PC-3 (cell line): ENCODE measurements at regions not wholly inside any gene's neighbourhood (a gene's known extent, or its start where the extent isn't known, plus 50 kb on each side); places are given as distances from the start of the nearest gene placed in this dataset.

ENCODE experiments used
- ATAC-seq: fragments of 200-7000 bp; cut with Tn5 transposase; 2 replicates; pipeline ENCODE4 v1.9.1; 2020; ENCODE audit warnings: mild to moderate bottlenecking, moderate library complexity
- BruUV-seq: library from RNA; stranded (reverse); fragments of 400-500 nt; replicated peaks from 2 replicates; lab custom pipeline; 2021; lab: Mats Ljungman, UMichigan
- CTCF ChIA-PET: fragments of 300-600 bp; sonication (Branson Sonifier 250); formaldehyde crosslinking; loops from one replicate; lab custom pipeline; 2022; ENCODE audit warnings: antibody characterized with exemption; lab: Charles Lee
- POLR2A ChIA-PET: fragments of 300-600 bp; sonication (Branson Sonifier 250); formaldehyde crosslinking; loops from one replicate; lab custom pipeline; 2022; ENCODE audit warnings: antibody characterized with exemption; ENCODE audit not compliant: unreplicated experiment; lab: Charles Lee
- DNase-seq: peaks from one replicate; pipeline ENCODE4 v3.0.0-alpha.2; 2015
- H2AFZ ChIP-seq: fragments of 300-600 bp; sonication (generic); 2 replicates; pipeline ENCODE4 v1.6.0; 2016; ENCODE audit warnings: antibody characterized with exemption, low read length
- H3F3A ChIP-seq: fragments of 300-600 bp; sonication (generic); one replicate; pipeline ENCODE4 v1.6.0; 2017; ENCODE audit warnings: antibody characterized with exemption, low read length, control low read depth, mild to moderate bottlenecking; ENCODE audit not compliant: unreplicated experiment
- H3K27ac ChIP-seq: fragments of 300-600 bp; sonication (generic); 2 replicates; pipeline ENCODE4 v1.5.1; 2016; ENCODE audit warnings: mild to moderate bottlenecking, low read length
- H3K27me3 ChIP-seq: fragments of 300-600 bp; sonication (generic); 2 replicates; pipeline ENCODE4 v1.6.1; 2016; ENCODE audit warnings: low read length, mixed read lengths
- H3K36me3 ChIP-seq: fragments of 300-600 bp; sonication (generic); 2 replicates; pipeline ENCODE4 v1.6.1; 2016; ENCODE audit warnings: low read depth, mixed run types, low read length, mixed read lengths
- H3K4me1 ChIP-seq: fragments of 300-600 bp; sonication (generic); 2 replicates; pipeline ENCODE4 v1.5.1; 2016; ENCODE audit warnings: low read length; ENCODE audit not compliant: insufficient read depth
- H3K4me2 ChIP-seq: fragments of 300-600 bp; sonication (generic); 2 replicates; pipeline ENCODE4 v1.6.0; 2016; ENCODE audit warnings: low read length
- H3K4me3 ChIP-seq: fragments of 300-600 bp; sonication (generic); 2 replicates; pipeline ENCODE4 v1.5.1; 2016; ENCODE audit warnings: mild to moderate bottlenecking, low read length, mixed read lengths
- H3K79me2 ChIP-seq: fragments of 300-600 bp; sonication (generic); 2 replicates; pipeline ENCODE4 v1.6.1; 2017; ENCODE audit warnings: low read length, mixed read lengths
- H3K9ac ChIP-seq: fragments of 300-600 bp; sonication (generic); 2 replicates; pipeline ENCODE4 v1.6.0; 2016; ENCODE audit warnings: mild to moderate bottlenecking, low read length
- H3K9me2 ChIP-seq: fragments of 300-600 bp; sonication (generic); replicated peaks from 2 replicates; pipeline ENCODE4 v1.6.1; 2016; ENCODE audit warnings: mixed run types, low read length, mixed read lengths
- H3K9me3 ChIP-seq: fragments of 300-600 bp; sonication (generic); 2 replicates; pipeline ENCODE4 v1.6.1; 2016; ENCODE audit warnings: low read length, mixed read lengths
- H4K20me1 ChIP-seq: fragments of 300-600 bp; sonication (generic); 2 replicates; pipeline ENCODE4 v1.6.1; 2016; ENCODE audit warnings: low read length, mixed read lengths
- EZH2 ChIP-seq: fragments of 300-600 bp; sonication (generic); IDR thresholded peaks from one replicate; pipeline ENCODE4 v1.6.1; 2017; ENCODE audit warnings: antibody characterized with exemption, mild to moderate bottlenecking, low read length; ENCODE audit not compliant: unreplicated experiment
- EZH2phosphoT487 ChIP-seq: fragments of 300-600 bp; sonication (generic); IDR thresholded peaks from 2 replicates; pipeline ENCODE4 v1.6.1; 2018; ENCODE audit warnings: mild to moderate bottlenecking, antibody characterized with exemption, low read length, borderline replicate concordance
- intact Hi-C: fragments of 100-400 bp; cut with micrococcal nuclease; formaldehyde crosslinking; loops from 2 replicates; pipeline ENCODE4 v1.9.0; 2023
- TF ChIP-seq, protein P1 (sequence below): fragments of 300-600 bp; sonication (generic); conservative IDR thresholded peaks from 2 replicates; pipeline ENCODE4 v1.5.1; 2017; ENCODE audit warnings: antibody characterized with exemption, low read depth, mild to moderate bottlenecking, low read length

DNA sequence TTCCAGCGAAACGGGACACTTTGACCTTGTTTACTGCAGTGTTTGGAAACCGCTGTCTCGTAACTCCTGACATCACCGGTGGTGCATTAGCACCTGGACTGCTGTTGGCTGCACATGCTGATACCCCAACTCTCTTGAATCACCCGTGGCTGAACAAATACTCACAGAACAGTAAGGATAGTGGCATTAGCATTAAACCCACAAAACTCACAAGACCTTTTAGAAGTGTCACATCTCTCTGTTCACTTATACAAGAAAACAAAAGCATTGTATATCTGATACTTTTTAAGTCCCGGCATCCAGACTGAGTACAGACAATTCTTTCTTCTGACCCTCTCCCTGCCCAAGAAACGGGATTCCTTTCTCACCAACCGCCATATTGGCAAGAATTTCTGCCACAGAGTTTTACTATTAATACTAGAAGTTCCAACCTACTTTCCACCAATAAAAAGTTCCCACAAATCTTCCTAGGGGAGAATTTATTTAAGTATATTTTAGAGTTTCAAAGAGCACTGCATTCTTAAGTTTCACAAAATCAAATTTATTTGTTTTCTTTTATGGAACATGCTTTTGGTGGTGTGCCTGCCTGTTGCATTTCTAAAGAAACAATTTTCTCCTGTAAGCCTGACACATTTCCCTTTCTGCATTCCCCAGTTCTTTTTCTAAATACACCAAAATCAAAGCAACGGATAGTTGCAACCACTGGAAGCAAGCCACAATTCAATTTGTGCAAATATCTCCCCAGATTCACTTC, 208.4 kb upstream of the KLF14 start:
- intact Hi-C loops, result no loop called here
- no peak for TF ChIP-seq EZH2phosphoT487
- no peak for TF ChIP-seq EZH2
- TF ChIP-seq, protein P1, sequence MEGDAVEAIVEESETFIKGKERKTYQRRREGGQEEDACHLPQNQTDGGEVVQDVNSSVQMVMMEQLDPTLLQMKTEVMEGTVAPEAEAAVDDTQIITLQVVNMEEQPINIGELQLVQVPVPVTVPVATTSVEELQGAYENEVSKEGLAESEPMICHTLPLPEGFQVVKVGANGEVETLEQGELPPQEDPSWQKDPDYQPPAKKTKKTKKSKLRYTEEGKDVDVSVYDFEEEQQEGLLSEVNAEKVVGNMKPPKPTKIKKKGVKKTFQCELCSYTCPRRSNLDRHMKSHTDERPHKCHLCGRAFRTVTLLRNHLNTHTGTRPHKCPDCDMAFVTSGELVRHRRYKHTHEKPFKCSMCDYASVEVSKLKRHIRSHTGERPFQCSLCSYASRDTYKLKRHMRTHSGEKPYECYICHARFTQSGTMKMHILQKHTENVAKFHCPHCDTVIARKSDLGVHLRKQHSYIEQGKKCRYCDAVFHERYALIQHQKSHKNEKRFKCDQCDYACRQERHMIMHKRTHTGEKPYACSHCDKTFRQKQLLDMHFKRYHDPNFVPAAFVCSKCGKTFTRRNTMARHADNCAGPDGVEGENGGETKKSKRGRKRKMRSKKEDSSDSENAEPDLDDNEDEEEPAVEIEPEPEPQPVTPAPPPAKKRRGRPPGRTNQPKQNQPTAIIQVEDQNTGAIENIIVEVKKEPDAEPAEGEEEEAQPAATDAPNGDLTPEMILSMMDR, result no peak
- H3K4me1 ChIP-seq, result peaks cover 65% of the 10 kb centered on the region

DNA sequence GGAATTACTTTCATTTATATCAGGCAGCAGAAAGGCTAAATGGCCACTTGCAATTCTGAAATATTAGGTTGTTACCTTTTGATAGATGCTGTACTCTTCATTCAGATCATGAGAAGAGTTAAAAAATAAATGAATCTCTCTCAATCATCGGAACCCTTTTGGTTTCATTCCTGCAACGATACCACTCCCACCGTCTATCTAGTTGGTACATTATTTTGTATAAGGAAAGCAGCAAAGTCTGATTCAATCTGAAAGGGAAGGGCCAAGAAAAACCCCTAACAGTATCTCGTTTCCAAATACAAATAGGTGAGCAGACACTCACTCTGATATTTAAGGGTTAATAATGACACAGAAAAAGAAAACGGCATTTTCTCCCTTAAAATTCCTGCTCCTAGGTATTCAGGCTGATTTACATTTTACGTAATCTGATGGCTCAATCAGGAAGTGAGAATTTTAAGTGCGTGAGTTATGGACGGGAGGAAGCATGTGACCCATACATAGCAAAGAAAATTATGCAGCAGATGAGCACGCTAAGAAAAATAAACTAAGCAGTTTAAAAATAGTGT, 209.4 kb upstream of the KLF14 start:
- H3K27ac ChIP-seq, result peak overlapping the region; percentile 87
- peak overlapping the region; percentile 80 for H3K4me3 ChIP-seq
- peaks cover 61% of the 10 kb centered on the region for H3K4me1 ChIP-seq
- no TSS peak for BruUV-seq
- POLR2A ChIA-PET, result no interaction called here
- peaks cover 74% of the 10 kb centered on the region for H3K79me2 ChIP-seq
- H3K27me3 ChIP-seq, result no peaks in the 10 kb centered on the region
- H3K36me3 ChIP-seq, result no peaks in the 10 kb centered on the region; the same call in 1 of the 2 replicates
- peak overlapping the region; percentile 83 for H3K4me2 ChIP-seq
- ATAC-seq (peak; percentile 27), DNase-seq (peak; percentile 69)
- H3K9me2 ChIP-seq, result no peaks in the 10 kb centered on the region
- peak overlapping the region; percentile 86 for H3K9ac ChIP-seq
- CTCF ChIA-PET, result no interaction called here
- intact Hi-C loops, result no loop called here
- H3K9me3 ChIP-seq, result no peaks in the 10 kb centered on the region
- 0 out of 2 replicates have a peak, but pooled peaks cover under 1% of the 10 kb centered on the region for H4K20me1 ChIP-seq
- H2AFZ ChIP-seq, result 0 out of 2 replicates have a peak overlapping the region, but pooled peaks have one; percentile 14
- no peaks in the 10 kb centered on the region for H3F3A ChIP-seq
- TF ChIP-seq, protein P1, result no peak
- TF ChIP-seq EZH2phosphoT487 (no peak), EZH2 (no peak)

More for the DNA sequence above, 208.4 kb upstream of the KLF14 start:
- DNase-seq (peak; percentile 74), ATAC-seq (peak; percentile 37)
- Histone ChIP-seq H3K27ac (peak overlapping the region; percentile 87), H3F3A (no peaks in the 10 kb centered on the region), H3K9me2 (no peaks in the 10 kb centered on the region), H3K9ac (peak overlapping the region; percentile 86), H3K27me3 (no peaks in the 10 kb centered on the region), H3K4me3 (peak overlapping the region; percentile 80), H4K20me1 (0 out of 2 replicates have a peak, but pooled peaks cover 4% of the 10 kb centered on the region), H3K9me3 (no peaks in the 10 kb centered on the region), H3K36me3 (no peaks in the 10 kb centered on the region), H3K4me2 (peak overlapping the region; percentile 83), H2AFZ (no peak overlapping the region), H3K79me2 (peaks cover 84% of the 10 kb centered on the region)
- ChIA-PET CTCF (interaction anchor here (0.6 to 1.9 kb wide), 2 partner anchors 18 to 46 kb away, joined by 3 to 12 read pairs; no protein-coding TSS in a partner anchor), POLR2A (interaction anchor here (0.7 to 1.2 kb wide), 3 partner anchors 14 to 38 kb away, joined by 3 to 10 read pairs (median 4); no protein-coding TSS in a partner anchor)
- BruUV-seq, result no TSS peak
